ENCODE measurements at regions not wholly inside any gene's neighbourhood (a gene's known extent, or its start where the extent isn't known, plus 50 kb on each side); places are given as distances from the start of the nearest gene placed in this dataset.
"Not testable (repeated sequence)": the region's sequence is repeated elsewhere in the genome, so short reads cannot be mapped to it uniquely, and the experiment has no call there.

DNA sequence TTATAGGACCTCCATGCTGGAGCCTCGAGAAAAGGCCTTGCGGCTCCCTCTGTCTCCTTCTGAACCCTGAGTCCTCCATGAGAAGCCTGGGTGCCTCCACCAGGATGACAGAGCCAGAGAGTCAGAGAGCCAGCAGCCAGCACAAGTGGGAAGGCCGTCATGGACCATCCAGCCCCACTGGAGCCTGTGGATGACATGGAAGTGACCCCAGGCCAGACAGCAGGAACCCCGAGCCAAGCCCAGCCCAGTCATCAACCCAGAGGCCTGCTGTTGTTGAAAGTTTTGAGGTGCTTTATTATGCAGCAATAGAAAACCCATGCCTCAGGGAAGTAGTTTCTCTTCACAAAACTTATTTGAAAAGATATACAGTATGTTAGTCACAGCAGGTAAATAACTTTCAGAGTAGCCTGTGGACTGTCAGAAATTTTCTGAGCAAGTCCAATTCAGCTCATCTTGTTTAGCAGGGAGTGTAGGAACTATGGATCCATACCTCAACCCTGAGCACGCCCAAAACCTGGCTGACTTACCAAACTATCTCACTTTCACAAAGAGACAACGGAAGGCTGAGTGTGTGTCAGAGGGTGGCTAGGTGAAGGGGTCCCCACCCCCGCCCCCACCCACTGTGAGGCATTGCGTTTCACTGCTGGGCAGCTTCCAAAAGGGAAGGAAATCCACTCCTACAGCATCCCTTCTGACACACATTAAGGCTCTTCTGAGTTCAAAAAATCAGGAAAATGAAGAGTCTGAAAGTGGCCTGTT lies 79.9 kb upstream of the NDUFV2 start (continued):
- TF ChIP-seq, protein P1, sequence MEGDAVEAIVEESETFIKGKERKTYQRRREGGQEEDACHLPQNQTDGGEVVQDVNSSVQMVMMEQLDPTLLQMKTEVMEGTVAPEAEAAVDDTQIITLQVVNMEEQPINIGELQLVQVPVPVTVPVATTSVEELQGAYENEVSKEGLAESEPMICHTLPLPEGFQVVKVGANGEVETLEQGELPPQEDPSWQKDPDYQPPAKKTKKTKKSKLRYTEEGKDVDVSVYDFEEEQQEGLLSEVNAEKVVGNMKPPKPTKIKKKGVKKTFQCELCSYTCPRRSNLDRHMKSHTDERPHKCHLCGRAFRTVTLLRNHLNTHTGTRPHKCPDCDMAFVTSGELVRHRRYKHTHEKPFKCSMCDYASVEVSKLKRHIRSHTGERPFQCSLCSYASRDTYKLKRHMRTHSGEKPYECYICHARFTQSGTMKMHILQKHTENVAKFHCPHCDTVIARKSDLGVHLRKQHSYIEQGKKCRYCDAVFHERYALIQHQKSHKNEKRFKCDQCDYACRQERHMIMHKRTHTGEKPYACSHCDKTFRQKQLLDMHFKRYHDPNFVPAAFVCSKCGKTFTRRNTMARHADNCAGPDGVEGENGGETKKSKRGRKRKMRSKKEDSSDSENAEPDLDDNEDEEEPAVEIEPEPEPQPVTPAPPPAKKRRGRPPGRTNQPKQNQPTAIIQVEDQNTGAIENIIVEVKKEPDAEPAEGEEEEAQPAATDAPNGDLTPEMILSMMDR (IDR thresholded peaks at IDR 0.05; ENCODE audit: control extremely low read depth in 1 of 3, insufficient read depth in 1 of 3, low read depth in 1 of 3, low read length in 3 of 3) = no peak
- TF ChIP-seq BACH1 (IDR thresholded peaks at IDR 0.05; ENCODE audit: low read length) = no peak

DNA sequence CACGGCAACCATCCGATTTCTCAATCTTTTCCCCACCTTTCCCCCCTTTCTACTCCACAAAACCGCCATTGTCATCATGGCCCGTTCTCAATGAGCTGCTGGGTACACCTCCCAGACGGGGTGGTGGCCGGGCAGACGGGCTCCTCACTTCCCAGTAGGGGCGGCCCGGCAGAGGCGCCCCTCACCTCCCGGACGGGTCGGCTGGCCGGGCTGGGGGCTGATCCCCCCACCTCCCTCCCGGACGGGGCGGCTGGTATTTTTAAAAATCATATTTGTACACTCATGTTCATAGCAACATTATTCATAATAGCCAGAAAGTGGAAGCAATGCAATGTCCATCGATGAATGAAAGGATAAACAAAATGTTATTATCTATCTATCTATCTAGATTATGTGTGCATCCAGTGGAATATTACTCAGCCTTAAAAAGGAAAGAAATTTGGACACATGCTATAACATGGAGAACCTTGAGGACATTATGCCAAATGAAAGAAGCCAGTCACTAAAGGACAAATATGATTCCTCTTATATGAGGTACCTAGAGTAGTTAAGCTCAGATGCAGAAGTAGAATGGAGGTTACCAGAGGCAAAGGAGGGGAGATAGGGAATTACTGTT lies 78.4 kb upstream of the NDUFV2 start:
- H3K27me3 ChIP-seq (replicated peaks in 1 of 4; ENCODE audit: control insufficient read depth in 3 of 4, extremely low read depth in 1 of 4, insufficient read depth in 3 of 4, low read length in 3 of 4); H2BK12ac ChIP-seq (ENCODE audit: low read depth, low read length); H3K23me2 ChIP-seq (ENCODE audit: low read depth, low read length); H2BK15ac ChIP-seq (ENCODE audit: low read length); H3K4me1 ChIP-seq (replicated peaks in 1 of 4; ENCODE audit: control insufficient read depth in 3 of 4, insufficient read depth in 4 of 4, low read length in 3 of 4); H3K9me3 ChIP-seq (ENCODE audit: insufficient read depth in 2 of 2, low read depth in 1 of 2, low read length in 1 of 2); H3K4me2 ChIP-seq (ENCODE audit: insufficient read depth in 1 of 2, low read depth in 2 of 2, low read length in 2 of 2); H3K4ac ChIP-seq (replicated peaks; ENCODE audit: insufficient read length, low read depth, low read length); DNase-seq (ENCODE audit: low read depth in 1 of 2, low spot score in 2 of 2); CTCF ChIA-PET (ENCODE audit: partially characterized antibody); H4K20me1 ChIP-seq (replicated peaks in 1 of 2; ENCODE audit: control insufficient read depth in 1 of 2, insufficient read depth in 2 of 2, low read length in 2 of 2); H3K79me1 ChIP-seq (ENCODE audit: low read depth, low read length); H3K56ac ChIP-seq (replicated peaks; ENCODE audit: insufficient read length, low read depth, low read length); H4K91ac ChIP-seq (replicated peaks; ENCODE audit: insufficient read length, low read length); H3K27ac ChIP-seq (ENCODE audit: low read depth, low read length); H3K9ac ChIP-seq (replicated peaks in 1 of 4; ENCODE audit: extremely low read depth in 1 of 4, low read depth in 3 of 4, low read length in 3 of 4); POLR2A ChIA-PET (ENCODE audit: partially characterized antibody); H2BK5ac ChIP-seq (ENCODE audit: low read depth, low read length); H3K14ac ChIP-seq (ENCODE audit: insufficient read length); H4K5ac ChIP-seq (ENCODE audit: insufficient read length, low read depth, low read length); H2AFZ ChIP-seq (ENCODE audit: low read length); H3K4me3 ChIP-seq (ENCODE audit: extremely low read depth in 1 of 4, insufficient read depth in 2 of 4, low read depth in 3 of 4, low read length in 4 of 4); H4K8ac ChIP-seq (ENCODE audit: extremely low read depth, insufficient read depth, low read length); H3K23ac ChIP-seq (ENCODE audit: insufficient read length); H3K79me2 ChIP-seq (ENCODE audit: control insufficient read depth in 1 of 2, insufficient read depth in 2 of 2, low read length in 2 of 2); H3K18ac ChIP-seq (ENCODE audit: extremely low read depth, low read length); H3K36me3 ChIP-seq (ENCODE audit: control insufficient read depth in 2 of 4, insufficient read depth in 4 of 4, low read length in 3 of 4); H2BK120ac ChIP-seq (replicated peaks; ENCODE audit: low read depth, low read length); H2AK5ac ChIP-seq (ENCODE audit: low read depth, low read length); H2BK20ac ChIP-seq (ENCODE audit: low read length); FAIRE-seq: not testable (repeated sequence)
- WGBS, 2 experiments (ENCODE audit: extremely low coverage in 1 of 2, insufficient coverage in 1 of 2, insufficient read length in 1 of 2, insufficient replicate concordance in 2 of 2, low coverage in 1 of 2, low lambda C conversion rate in 2 of 2, missing lambda C conversion rate in 1 of 2) = 70% methylated on average over 11 of the region's 18 CpGs; no CpG with 5 or more reads in 1 of the 2 experiments

Measured in H1 (cell line).